Breast epithelium (tissue), 4 donors: ENCODE measurements at regions not wholly inside any gene's neighbourhood (a gene's known extent, or its start where the extent isn't known, plus 50 kb on each side); places are given as distances from the start of the nearest gene placed in this dataset.

Experiments used
- DNase-seq, 2 donors: peaks; one replicate each; pipeline ENCODE4 v3.0.0-alpha.2; 2019; ENCODE audit warnings: low spot score in 2 of 2
- H3K27ac ChIP-seq, 2 donors: fragments of 200-600 bp; sonication (generic) in 1 of 2; one replicate each; pipeline ENCODE4 v1.5.1; 2016 to 2019; ENCODE audit warnings: mild to moderate bottlenecking in 1 of 2
- H3K27me3 ChIP-seq, 2 donors: fragments of 200-600 bp; sonication (generic) in 1 of 2; one replicate each; pipeline versions ENCODE4 v1.5.1 to v1.6.0; 2017 to 2019; ENCODE audit warnings: control low read depth in 1 of 2, mild to moderate bottlenecking in 1 of 2
- H3K36me3 ChIP-seq: fragments of 200-600 bp; one replicate; pipeline ENCODE4 v1.5.1; 2019
- H3K4me1 ChIP-seq, 2 donors: fragments of 200-600 bp; sonication (generic); one replicate each; pipeline ENCODE4 v1.5.1; 2016 to 2019; ENCODE audit warnings: control low read depth in 1 of 2
- H3K4me3 ChIP-seq, 3 donors: fragments of 200-600 bp; sonication (generic); 1 replicate in 2 of 3; 2 replicates in 1 of 3; pipeline ENCODE4 v1.5.1; 2016 to 2019; ENCODE audit warnings: mild to moderate bottlenecking in 3 of 3, moderate library complexity in 2 of 3
- H3K9me3 ChIP-seq, 2 donors: fragments of 200-600 bp; sonication (generic) in 1 of 2; one replicate each; pipeline ENCODE4 v1.5.1; 2016 to 2019; ENCODE audit warnings: control low read depth in 1 of 2
- POLR2A ChIP-seq: fragments of 450-650 bp; IDR thresholded peaks from one replicate; pipeline ENCODE4 v1.6.1; 2016; ENCODE audit warnings: antibody characterized with exemption, mild to moderate bottlenecking, moderate library complexity
- POLR2AphosphoS5 ChIP-seq, 3 donors: sonication (generic); formaldehyde crosslinking; IDR thresholded peaks; one replicate each; pipeline ENCODE4 v1.6.1; 2017; ENCODE audit warnings: antibody characterized with exemption in 3 of 3
- intact Hi-C: fragments of 100-400 bp; cut with DNase I; formaldehyde crosslinking; loops from one replicate; pipeline ENCODE4 v1.15.1; 2023; ENCODE audit warnings: low total_unique reads
- TF ChIP-seq, protein P1 (sequence below), 3 donors: fragments of 450-650 bp; IDR thresholded peaks; one replicate each; pipeline ENCODE4 v1.5.1; 2016 to 2017; ENCODE audit warnings: antibody characterized with exemption in 3 of 3, mild to moderate bottlenecking in 3 of 3, moderate library complexity in 3 of 3

GRCh38 chr9:19988281-19988680, 199.4 kb upstream of the SLC24A2 start:
- Histone ChIP-seq H3K27me3 (no peaks in the 10 kb centered on the region), H3K4me1 (no peaks in the 10 kb centered on the region), H3K4me3 (no peak overlapping the region), H3K27ac (no peak overlapping the region), H3K36me3 (peaks cover 4% of the 10 kb centered on the region), H3K9me3 (no peaks in the 10 kb centered on the region)
- TF ChIP-seq, protein P1, sequence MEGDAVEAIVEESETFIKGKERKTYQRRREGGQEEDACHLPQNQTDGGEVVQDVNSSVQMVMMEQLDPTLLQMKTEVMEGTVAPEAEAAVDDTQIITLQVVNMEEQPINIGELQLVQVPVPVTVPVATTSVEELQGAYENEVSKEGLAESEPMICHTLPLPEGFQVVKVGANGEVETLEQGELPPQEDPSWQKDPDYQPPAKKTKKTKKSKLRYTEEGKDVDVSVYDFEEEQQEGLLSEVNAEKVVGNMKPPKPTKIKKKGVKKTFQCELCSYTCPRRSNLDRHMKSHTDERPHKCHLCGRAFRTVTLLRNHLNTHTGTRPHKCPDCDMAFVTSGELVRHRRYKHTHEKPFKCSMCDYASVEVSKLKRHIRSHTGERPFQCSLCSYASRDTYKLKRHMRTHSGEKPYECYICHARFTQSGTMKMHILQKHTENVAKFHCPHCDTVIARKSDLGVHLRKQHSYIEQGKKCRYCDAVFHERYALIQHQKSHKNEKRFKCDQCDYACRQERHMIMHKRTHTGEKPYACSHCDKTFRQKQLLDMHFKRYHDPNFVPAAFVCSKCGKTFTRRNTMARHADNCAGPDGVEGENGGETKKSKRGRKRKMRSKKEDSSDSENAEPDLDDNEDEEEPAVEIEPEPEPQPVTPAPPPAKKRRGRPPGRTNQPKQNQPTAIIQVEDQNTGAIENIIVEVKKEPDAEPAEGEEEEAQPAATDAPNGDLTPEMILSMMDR (IDR thresholded peaks at IDR 0.05), result no peak
- intact Hi-C loops, result no loop called here
- no peak for DNase-seq

GRCh38 chr9:19985081-19985480, 196.2 kb upstream of the SLC24A2 start:
- intact Hi-C loops, result no loop called here
- no peak overlapping the region for H3K4me3 ChIP-seq
- H3K4me1 ChIP-seq, result no peaks in the 10 kb centered on the region
- no peaks in the 10 kb centered on the region for H3K27me3 ChIP-seq
- peaks cover 4% of the 10 kb centered on the region for H3K36me3 ChIP-seq
- H3K9me3 ChIP-seq, result no peaks in the 10 kb centered on the region
- TF ChIP-seq POLR2A (no peak), POLR2AphosphoS5 (IDR thresholded peaks at IDR 0.05) (no peak)
- TF ChIP-seq, protein P1 (IDR thresholded peaks at IDR 0.05), result no peak
- DNase-seq, result no peak
- H3K27ac ChIP-seq, result no peak overlapping the region

- no peaks in the 10 kb centered on the region for H3K4me1 ChIP-seq
- no peak overlapping the region for H3K27ac ChIP-seq
- H3K4me3 ChIP-seq, result no peak overlapping the region
- TF ChIP-seq POLR2AphosphoS5 (IDR thresholded peaks at IDR 0.05), result no peak
- no peak for TF ChIP-seq POLR2A
- TF ChIP-seq, protein P1 (IDR thresholded peaks at IDR 0.05), result no peak
- DNase-seq, result no peak
- no peaks in the 10 kb centered on the region for H3K27me3 ChIP-seq
- intact Hi-C loops, result no loop called here
- no peaks in the 10 kb centered on the region for H3K36me3 ChIP-seq
- H3K9me3 ChIP-seq, result no peaks in the 10 kb centered on the region
These were observed 187.4 kb upstream of the SLC24A2 start for GRCh38 chr9:19976226-19976625.

DNA sequence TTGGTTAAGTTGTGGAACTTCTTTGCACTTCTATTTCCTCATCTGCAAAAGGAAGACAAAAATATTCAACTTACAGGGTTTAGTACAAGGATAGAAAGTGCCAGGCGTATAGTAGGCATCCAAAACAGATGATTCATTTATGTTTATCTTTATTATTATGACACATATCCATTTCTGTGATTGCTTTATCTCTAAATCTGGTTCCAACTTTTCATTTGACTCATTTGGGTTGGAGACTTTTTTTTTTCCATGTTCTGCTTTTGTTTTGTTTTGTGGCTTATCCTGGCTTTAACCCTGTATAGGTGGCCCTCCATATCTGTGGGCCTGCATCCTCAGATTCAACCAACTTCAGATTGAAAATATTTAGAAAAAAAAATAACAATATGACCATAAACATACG, 186.7 kb upstream of the SLC24A2 start:
- H3K27ac ChIP-seq, result no peak overlapping the region
- no peaks in the 10 kb centered on the region for H3K4me1 ChIP-seq
- no peaks in the 10 kb centered on the region for H3K9me3 ChIP-seq
- H3K4me3 ChIP-seq, result no peak overlapping the region
- TF ChIP-seq, protein P1 (IDR thresholded peaks at IDR 0.05), result no peak
- TF ChIP-seq POLR2AphosphoS5 (IDR thresholded peaks at IDR 0.05), result no peak
- TF ChIP-seq POLR2A, result no peak
- H3K36me3 ChIP-seq, result no peaks in the 10 kb centered on the region
- intact Hi-C loops, result no loop called here
- DNase-seq, result no peak
- no peaks in the 10 kb centered on the region for H3K27me3 ChIP-seq

DNA sequence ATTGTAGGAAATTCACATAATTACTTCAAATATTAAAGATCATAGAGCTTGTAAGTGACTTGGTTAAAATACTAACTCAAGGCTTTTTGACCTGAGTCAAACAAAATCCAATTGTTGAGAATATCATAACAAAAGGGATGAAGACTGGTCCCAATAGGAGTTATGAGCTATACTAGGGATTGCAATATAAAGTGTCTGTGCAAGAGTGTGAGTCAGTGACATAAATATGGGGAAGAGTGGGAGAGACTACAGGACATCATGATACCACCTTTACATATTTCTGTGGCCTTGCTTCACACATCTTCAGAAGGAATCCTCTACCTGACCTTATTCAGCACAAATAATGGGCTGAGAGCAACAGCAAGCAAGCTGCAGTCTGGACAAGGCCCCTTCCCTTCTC, 180.9 kb upstream of the SLC24A2 start:
- no peak for DNase-seq
- intact Hi-C loops, result loop anchor here (5.0 kb wide), 1 partner anchor 823 kb away; no protein-coding TSS in a partner anchor
- H3K27me3 ChIP-seq, result no peaks in the 10 kb centered on the region
- no peaks in the 10 kb centered on the region for H3K9me3 ChIP-seq
- no peak for TF ChIP-seq POLR2A
- no peak for TF ChIP-seq POLR2AphosphoS5 (IDR thresholded peaks at IDR 0.05)
- TF ChIP-seq, protein P1 (IDR thresholded peaks at IDR 0.05), result no peak
- H3K4me1 ChIP-seq, result no peaks in the 10 kb centered on the region
- H3K4me3 ChIP-seq, result no peak overlapping the region
- no peak overlapping the region for H3K27ac ChIP-seq
- no peaks in the 10 kb centered on the region for H3K36me3 ChIP-seq
